CD14-positive monocyte (primary cell): ENCODE measurements at regions not wholly inside any gene's neighbourhood (a gene's known extent, or its start where the extent isn't known, plus 50 kb on each side); places are given as distances from the start of the nearest gene placed in this dataset.

ENCODE experiments used
- DNase-seq, 3 donors: peaks; one replicate each; pipeline ENCODE4 v3.0.0-alpha.2; 2011 to 2022
- H2AFZ ChIP-seq: 2 replicates; pipeline ENCODE4 v1.6.0; 2012; ENCODE audit warnings: mild to moderate bottlenecking, low read depth, low read length, inconsistent platforms; ENCODE audit not compliant: insufficient read depth, poor library complexity, severe bottlenecking
- H3K27ac ChIP-seq, 2 donors: 1 replicate in 1 of 2; 2 replicates in 1 of 2; pipeline ENCODE4 v1.5.1; 2012 to 2013; ENCODE audit warnings: low read length in 2 of 2, control low read depth in 1 of 2, inconsistent platforms in 1 of 2, low read depth in 1 of 2, mild to moderate bottlenecking in 1 of 2
- H3K27me3 ChIP-seq, 2 donors: one replicate each; pipeline versions ENCODE4 v1.6.0 to v1.6.1; 2011 to 2013; ENCODE audit warnings: low read length in 2 of 2; ENCODE audit not compliant: control insufficient read depth in 2 of 2, insufficient read depth in 2 of 2
- H3K36me3 ChIP-seq, 2 donors: replicated peaks in 1 of 2; 1 replicate in 1 of 2; 2 replicates in 1 of 2; pipeline versions ENCODE4 v1.5.1 to v1.6.1; 2012 to 2013; ENCODE audit warnings: low read length in 2 of 2, control low read depth in 1 of 2, inconsistent platforms in 1 of 2, mild to moderate bottlenecking in 1 of 2; ENCODE audit not compliant: insufficient read depth in 2 of 2, control insufficient read depth in 1 of 2
- H3K4me1 ChIP-seq, 2 donors: 1 replicate in 1 of 2; 2 replicates in 1 of 2; pipeline versions ENCODE4 v1.5.1 to v1.6.1; 2012 to 2013; ENCODE audit warnings: low read length in 2 of 2, control low read depth in 1 of 2, inconsistent platforms in 1 of 2, mild to moderate bottlenecking in 1 of 2, moderate library complexity in 1 of 2; ENCODE audit not compliant: insufficient read depth in 2 of 2, control insufficient read depth in 1 of 2
- H3K4me2 ChIP-seq: replicated peaks from 2 replicates; pipeline ENCODE3; 2012; ENCODE audit warnings: low read length, moderate library complexity, mild to moderate bottlenecking; ENCODE audit not compliant: poor library complexity, severe bottlenecking; ENCODE audit errors: extremely low read depth
- H3K4me3 ChIP-seq, 3 experiments: fragments of 200-600 bp in 1 of 3; sonication (generic) in 1 of 3; replicated peaks in 1 of 3; 1 replicate in 2 of 3; 2 replicates in 1 of 3; pipeline ENCODE4 v1.5.1; 2011 to 2013; ENCODE audit warnings: low read length in 3 of 3, mild to moderate bottlenecking in 3 of 3, control low read depth in 2 of 3, low read depth in 2 of 3, inconsistent platforms in 1 of 3, moderate library complexity in 1 of 3
- H3K79me2 ChIP-seq: 2 replicates; pipeline ENCODE4 v1.6.0; 2012; ENCODE audit warnings: mild to moderate bottlenecking, control low read depth, inconsistent platforms, low read length, moderate library complexity; ENCODE audit not compliant: insufficient read depth
- H3K9ac ChIP-seq: 2 replicates; pipeline ENCODE4 v1.6.0; 2017; ENCODE audit warnings: low read length, mild to moderate bottlenecking; ENCODE audit not compliant: insufficient read depth, poor library complexity, severe bottlenecking
- H3K9me3 ChIP-seq, 2 donors: replicated peaks in 1 of 2; 1 replicate in 1 of 2; 2 replicates in 1 of 2; pipeline versions ENCODE4 v1.5.1 to v1.6.1; 2012 to 2013; ENCODE audit warnings: low read length in 2 of 2, control low read depth in 1 of 2; ENCODE audit not compliant: control insufficient read depth in 1 of 2, insufficient read depth in 1 of 2
- H4K20me1 ChIP-seq: 2 replicates; pipeline ENCODE4 v1.6.0; 2012; ENCODE audit warnings: mild to moderate bottlenecking, low read length, control low read depth, moderate library complexity; ENCODE audit not compliant: insufficient read depth
- H3K27ac Mint-ChIP-seq, 7 donors: one replicate each; pipeline ENCODE4 v1.8.0; 2020; ENCODE audit warnings: mild to moderate bottlenecking in 7 of 7, mixed read lengths in 7 of 7, moderate library complexity in 6 of 7, inconsistent platforms in 2 of 7
- H3K27me3 Mint-ChIP-seq, 3 donors: one replicate each; pipeline ENCODE4 v1.8.0; 2021 to 2022; ENCODE audit warnings: low read depth in 3 of 3, mild to moderate bottlenecking in 3 of 3, mixed read lengths in 3 of 3, moderate library complexity in 3 of 3, inconsistent platforms in 1 of 3
- H3K36me3 Mint-ChIP-seq, 2 donors: one replicate each; pipeline ENCODE4 v1.8.0; 2020; ENCODE audit warnings: mixed read lengths in 2 of 2, inconsistent platforms in 1 of 2, mild to moderate bottlenecking in 1 of 2
- H3K4me1 Mint-ChIP-seq: one replicate; pipeline ENCODE4 v1.8.0; 2020; ENCODE audit warnings: mild to moderate bottlenecking, mixed read lengths
- H3K4me3 Mint-ChIP-seq, 2 donors: one replicate each; pipeline ENCODE4 v1.8.0; 2020; ENCODE audit warnings: mild to moderate bottlenecking in 2 of 2, mixed read lengths in 2 of 2, moderate library complexity in 1 of 2
- H3K9me3 Mint-ChIP-seq, 7 donors: one replicate each; pipeline ENCODE4 v1.8.0; 2020 to 2022; ENCODE audit warnings: mixed read lengths in 7 of 7, mild to moderate bottlenecking in 6 of 7, moderate library complexity in 6 of 7, inconsistent platforms in 2 of 7
- WGBS: methylation state at CpG from one replicate; pipeline ENCODE4 v1.1.5; 2013; ENCODE audit warnings: missing lambda C conversion rate; ENCODE audit not compliant: insufficient coverage; 5-methylcytosine and 5-hydroxymethylcytosine counted together
- intact Hi-C, 2 donors: fragments of 100-400 bp; cut with micrococcal nuclease; formaldehyde crosslinking; loops; one replicate each; pipeline versions ENCODE4 v1.15.0 to v1.15.1; 2023
- TF ChIP-seq, protein P1 (sequence below): fragments of 200-600 bp; IDR thresholded peaks from one replicate; pipeline ENCODE4 v1.8.0; 2022; ENCODE audit warnings: antibody characterized with exemption, mild to moderate bottlenecking

DNA sequence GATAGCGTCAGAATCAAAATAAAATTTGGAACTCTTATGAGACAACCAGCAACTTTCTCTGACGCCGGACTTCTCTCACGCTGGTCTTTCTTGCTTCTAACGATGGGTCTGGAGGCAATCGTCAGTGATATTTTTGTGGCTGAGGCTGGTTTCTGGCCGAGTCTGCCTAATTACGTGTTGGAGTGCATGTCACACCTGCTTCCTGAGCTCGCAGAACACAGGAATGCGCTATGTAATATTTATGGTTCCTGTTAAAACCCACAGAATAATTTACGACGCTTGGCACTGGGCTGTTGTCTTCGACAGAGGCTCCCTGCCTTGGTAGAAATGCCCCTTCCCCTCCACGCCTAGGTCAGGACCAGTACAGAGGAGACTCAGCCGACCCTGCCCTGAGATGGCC, 64.9 kb downstream of the NPTX2 start:
- TF ChIP-seq, protein P1, sequence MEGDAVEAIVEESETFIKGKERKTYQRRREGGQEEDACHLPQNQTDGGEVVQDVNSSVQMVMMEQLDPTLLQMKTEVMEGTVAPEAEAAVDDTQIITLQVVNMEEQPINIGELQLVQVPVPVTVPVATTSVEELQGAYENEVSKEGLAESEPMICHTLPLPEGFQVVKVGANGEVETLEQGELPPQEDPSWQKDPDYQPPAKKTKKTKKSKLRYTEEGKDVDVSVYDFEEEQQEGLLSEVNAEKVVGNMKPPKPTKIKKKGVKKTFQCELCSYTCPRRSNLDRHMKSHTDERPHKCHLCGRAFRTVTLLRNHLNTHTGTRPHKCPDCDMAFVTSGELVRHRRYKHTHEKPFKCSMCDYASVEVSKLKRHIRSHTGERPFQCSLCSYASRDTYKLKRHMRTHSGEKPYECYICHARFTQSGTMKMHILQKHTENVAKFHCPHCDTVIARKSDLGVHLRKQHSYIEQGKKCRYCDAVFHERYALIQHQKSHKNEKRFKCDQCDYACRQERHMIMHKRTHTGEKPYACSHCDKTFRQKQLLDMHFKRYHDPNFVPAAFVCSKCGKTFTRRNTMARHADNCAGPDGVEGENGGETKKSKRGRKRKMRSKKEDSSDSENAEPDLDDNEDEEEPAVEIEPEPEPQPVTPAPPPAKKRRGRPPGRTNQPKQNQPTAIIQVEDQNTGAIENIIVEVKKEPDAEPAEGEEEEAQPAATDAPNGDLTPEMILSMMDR = no peak
- no peak overlapping the region for H3K4me3 ChIP-seq
- H3K9ac ChIP-seq = no peak overlapping the region
- H4K20me1 ChIP-seq = no peaks in the 10 kb centered on the region
- no peaks in the 10 kb centered on the region for H3K4me1 ChIP-seq
- intact Hi-C loops = no loop called here
- H3K36me3 ChIP-seq = no peaks in the 10 kb centered on the region
- H3K27me3 ChIP-seq = peaks cover 0 to 4% of the 10 kb centered on the region in 2 donors
- no peak overlapping the region for H3K4me2 ChIP-seq
- H2AFZ ChIP-seq = no peak overlapping the region
- peaks cover 12 to 22% (median 17%) of the 10 kb centered on the region in 3 donors for H3K27me3 Mint-ChIP-seq
- peaks cover 11 to 22% (median 14%) of the 10 kb centered on the region in 7 donors for H3K9me3 Mint-ChIP-seq
- H3K9me3 ChIP-seq = peaks cover 16 to 26% of the 10 kb centered on the region in 2 donors
- DNase-seq = no peak
- H3K36me3 Mint-ChIP-seq = no peaks in the 10 kb centered on the region
- no peak overlapping the region for H3K4me3 Mint-ChIP-seq
- H3K27ac Mint-ChIP-seq = no peak overlapping the region
- no peaks in the 10 kb centered on the region for H3K4me1 Mint-ChIP-seq
- H3K79me2 ChIP-seq = no peaks in the 10 kb centered on the region
- 0% methylated on average over 8 of the region's 15 CpGs for WGBS
- no peak overlapping the region for H3K27ac ChIP-seq

DNA sequence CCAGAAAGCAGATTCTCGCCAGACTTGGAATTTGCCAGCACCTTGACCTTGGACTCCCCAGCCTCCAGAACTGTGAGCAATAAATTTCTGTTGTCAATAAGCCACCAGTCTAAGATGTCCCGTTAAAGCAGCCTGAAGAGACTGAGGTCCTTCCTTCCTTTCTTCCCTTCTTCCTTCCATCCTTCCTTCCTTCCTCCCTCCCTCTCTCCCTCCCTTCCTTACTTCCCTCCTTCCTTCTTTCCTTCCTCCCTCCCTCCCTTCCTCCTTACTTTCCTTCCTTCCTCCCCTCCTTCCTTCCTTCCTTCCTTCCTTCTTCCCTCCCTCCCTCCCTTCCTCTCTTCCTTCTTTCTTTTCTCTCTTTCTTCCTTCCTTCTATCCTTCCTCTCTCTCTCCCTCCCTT, 66.4 kb downstream of the NPTX2 start:
- no peak for DNase-seq
- intact Hi-C loops = no loop called here

More for the DNA sequence above, 66.4 kb downstream of the NPTX2 start:
- TF ChIP-seq, protein P1 = no peak
- Mint-ChIP-seq H3K4me1 (no peaks in the 10 kb centered on the region), H3K9me3 (peaks cover 4 to 15% (median 14%) of the 10 kb centered on the region in 7 donors), H3K36me3 (no peaks in the 10 kb centered on the region), H3K27me3 (peaks cover 12 to 22% (median 17%) of the 10 kb centered on the region in 3 donors), H3K27ac (no peak overlapping the region), H3K4me3 (no peak overlapping the region)
- Histone ChIP-seq H3K27me3 (peaks cover 0 to 4% of the 10 kb centered on the region in 2 donors), H3K36me3 (no peaks in the 10 kb centered on the region), H3K9ac (no peak overlapping the region), H3K4me3 (no peak overlapping the region), H2AFZ (no peak overlapping the region), H3K9me3 (peaks cover 16 to 17% of the 10 kb centered on the region in 2 donors), H4K20me1 (no peaks in the 10 kb centered on the region), H3K27ac (no peak overlapping the region), H3K79me2 (no peaks in the 10 kb centered on the region), H3K4me1 (no peaks in the 10 kb centered on the region), H3K4me2 (no peak overlapping the region)
- 85% methylated on average over 2 of the region's 2 CpGs for WGBS
